HG03045 (cell line): ENCODE measurements at regions not wholly inside any gene's neighbourhood (a gene's known extent, or its start where the extent isn't known, plus 50 kb on each side); places are given as distances from the start of the nearest gene placed in this dataset.
"Not testable (repeated sequence)": the region's sequence is repeated elsewhere in the genome, so short reads cannot be mapped to it uniquely, and the experiment has no call there.

ENCODE experiments used
- ATAC-seq: cut with Tn5 transposase; IDR thresholded peaks from one replicate; pipeline ENCODE4 v1.9.1; 2021; ENCODE audit warnings: mild to moderate bottlenecking, moderate library complexity; ENCODE audit not compliant: unreplicated experiment

- no peak for ATAC-seq
Measured at GRCh38 chr13:55761986-55762385, 1378.7 kb upstream of the PRR20A start.

GRCh38 chr13:55777612-55778011 lies 1363.1 kb upstream of the PRR20A start:
- no peak for ATAC-seq

- no peak for ATAC-seq
Measured at GRCh38 chr13:55783841-55784240, 1356.9 kb upstream of the PRR20A start.

- ATAC-seq, result no peak
Measured at GRCh38 chr13:55788548-55788947, 1352.2 kb upstream of the PRR20A start.

GRCh38 chr13:55792544-55793193 lies 1348.0 kb upstream of the PRR20A start:
- no peak for ATAC-seq

GRCh38 chr13:55815458-55816033 lies 1325.2 kb upstream of the PRR20A start:
- ATAC-seq, result no peak

- no peak for ATAC-seq
Measured at GRCh38 chr13:55816976-55817601, 1323.6 kb upstream of the PRR20A start.

GRCh38 chr13:55820817-55821216 lies 1319.9 kb upstream of the PRR20A start:
- no peak for ATAC-seq

GRCh38 chr13:55869648-55870047 lies 1271.1 kb upstream of the PRR20A start:
- ATAC-seq, result no peak

GRCh38 chr13:55887561-55887960 lies 1253.2 kb upstream of the PRR20A start:
- ATAC-seq, result no peak

GRCh38 chr13:55893540-55893939 lies 1247.2 kb upstream of the PRR20A start:
- no peak for ATAC-seq

GRCh38 chr13:55937180-55937579 lies 1203.5 kb upstream of the PRR20A start:
- ATAC-seq, result no peak

- ATAC-seq, result no peak
Measured at GRCh38 chr13:55948175-55948574, 1192.5 kb upstream of the PRR20A start.

- no peak for ATAC-seq
Measured at GRCh38 chr13:55963934-55964333, 1176.8 kb upstream of the PRR20A start.

- ATAC-seq, result no peak
Measured at GRCh38 chr13:55967055-55967454, 1173.7 kb upstream of the PRR20A start.

- ATAC-seq, result no peak
Measured at GRCh38 chr13:55977436-55977835, 1163.3 kb upstream of the PRR20A start.

GRCh38 chr13:55981381-55981780 lies 1159.3 kb upstream of the PRR20A start:
- no peak for ATAC-seq

GRCh38 chr13:55984026-55984425 lies 1156.7 kb upstream of the PRR20A start:
- ATAC-seq, result not testable (repeated sequence)

GRCh38 chr13:55990631-55991030 lies 1150.1 kb upstream of the PRR20A start:
- no peak for ATAC-seq

GRCh38 chr13:55991666-55992065 lies 1149.1 kb upstream of the PRR20A start:
- no peak for ATAC-seq

GRCh38 chr13:55992145-55992544 lies 1148.6 kb upstream of the PRR20A start:
- no peak for ATAC-seq

GRCh38 chr13:55999709-56000108 lies 1141.0 kb upstream of the PRR20A start:
- ATAC-seq, result no peak
